ENCODE measurements at regions not wholly inside any gene's neighbourhood (a gene's known extent, or its start where the extent isn't known, plus 50 kb on each side); places are given as distances from the start of the nearest gene placed in this dataset.

DNA sequence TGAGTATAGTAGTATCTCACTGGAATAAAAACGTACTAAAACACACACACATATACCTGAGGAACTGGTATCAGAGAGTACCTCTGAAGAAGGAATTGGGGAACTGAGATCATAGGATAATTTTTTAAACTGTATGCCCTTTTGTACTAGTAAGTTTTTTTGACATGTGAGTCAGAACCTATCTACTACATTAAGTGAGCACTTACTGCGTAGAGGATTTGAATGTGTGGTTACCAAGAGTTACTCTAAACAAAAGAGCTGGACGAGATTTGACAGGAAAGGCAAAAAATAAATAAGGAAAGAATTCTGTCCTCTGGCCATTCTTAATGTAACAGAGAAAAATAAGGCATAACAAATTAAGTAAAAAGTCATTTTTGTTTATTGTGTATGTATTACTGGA lies 546.5 kb upstream of the FAT1 start:
- DNase-seq = no peak

DNA sequence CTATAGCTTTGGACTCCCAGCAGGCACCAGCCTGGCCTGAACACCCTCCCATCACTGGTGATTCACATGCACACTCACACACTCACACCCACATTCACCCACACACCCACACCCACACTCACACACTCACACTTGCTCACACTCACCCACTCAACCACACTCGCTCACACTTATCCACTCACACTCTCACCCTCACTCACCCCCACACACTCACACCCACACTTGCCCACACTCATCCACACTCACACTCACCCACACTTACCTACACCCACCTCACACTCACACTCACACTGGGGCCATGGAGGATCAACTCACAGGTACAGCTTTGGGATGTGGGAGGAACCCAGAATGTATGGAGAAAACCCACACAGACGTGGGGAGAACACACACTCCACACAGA lies 548.2 kb upstream of the FAT1 start:
- no peak for DNase-seq

DNA sequence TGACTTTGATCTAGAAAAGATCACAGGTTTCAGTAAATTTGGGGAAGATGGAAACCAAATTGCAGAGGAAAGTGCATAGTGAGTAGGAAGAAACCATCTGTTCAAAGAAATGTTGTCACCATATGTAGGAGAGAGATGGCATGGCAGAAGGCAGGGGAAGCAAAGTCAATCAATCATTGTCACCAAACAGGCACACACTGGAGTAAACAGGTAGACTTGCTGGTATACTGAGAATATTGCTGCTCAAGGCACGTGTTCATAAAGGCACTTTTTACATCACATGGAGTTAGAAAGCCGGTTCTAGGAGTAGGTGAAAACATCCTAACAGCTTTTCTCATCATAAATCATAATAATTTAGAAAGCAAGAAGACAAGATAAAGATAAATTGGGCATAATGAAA lies 550.5 kb upstream of the FAT1 start:
- DNase-seq = no peak

DNA sequence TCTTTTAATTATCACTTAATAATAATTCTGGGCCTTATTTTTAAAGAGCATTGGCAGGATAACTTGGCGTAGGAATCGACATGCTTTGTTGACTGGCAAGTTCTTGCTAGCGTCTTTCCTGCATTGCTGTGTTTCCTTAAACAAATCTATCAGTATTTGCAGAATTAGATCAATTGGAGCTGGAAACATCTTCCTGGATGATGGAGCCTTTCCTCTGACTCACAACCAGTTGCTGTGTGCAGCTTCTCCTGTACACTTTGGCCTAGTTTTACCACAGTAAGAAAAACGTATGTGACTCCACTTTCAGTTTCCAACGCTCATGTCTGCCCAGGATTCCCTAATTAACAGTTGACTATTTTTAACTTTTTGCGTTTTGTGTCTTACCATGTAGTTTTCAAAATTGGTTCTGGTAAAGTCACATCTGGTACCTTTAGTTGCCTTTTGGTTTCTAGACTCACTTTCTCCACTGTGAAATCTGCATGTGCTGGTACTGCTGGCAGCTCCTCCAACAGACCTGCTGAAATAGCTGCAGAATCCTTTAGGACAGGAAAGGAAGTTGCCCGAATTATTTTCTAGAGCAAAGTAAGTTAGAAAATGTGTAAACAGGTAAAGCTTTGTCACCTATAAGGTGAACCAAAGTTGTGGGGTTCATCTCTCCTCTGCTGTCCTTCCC lies 553.2 kb upstream of the FAT1 start:
- DNase-seq = no peak

DNA sequence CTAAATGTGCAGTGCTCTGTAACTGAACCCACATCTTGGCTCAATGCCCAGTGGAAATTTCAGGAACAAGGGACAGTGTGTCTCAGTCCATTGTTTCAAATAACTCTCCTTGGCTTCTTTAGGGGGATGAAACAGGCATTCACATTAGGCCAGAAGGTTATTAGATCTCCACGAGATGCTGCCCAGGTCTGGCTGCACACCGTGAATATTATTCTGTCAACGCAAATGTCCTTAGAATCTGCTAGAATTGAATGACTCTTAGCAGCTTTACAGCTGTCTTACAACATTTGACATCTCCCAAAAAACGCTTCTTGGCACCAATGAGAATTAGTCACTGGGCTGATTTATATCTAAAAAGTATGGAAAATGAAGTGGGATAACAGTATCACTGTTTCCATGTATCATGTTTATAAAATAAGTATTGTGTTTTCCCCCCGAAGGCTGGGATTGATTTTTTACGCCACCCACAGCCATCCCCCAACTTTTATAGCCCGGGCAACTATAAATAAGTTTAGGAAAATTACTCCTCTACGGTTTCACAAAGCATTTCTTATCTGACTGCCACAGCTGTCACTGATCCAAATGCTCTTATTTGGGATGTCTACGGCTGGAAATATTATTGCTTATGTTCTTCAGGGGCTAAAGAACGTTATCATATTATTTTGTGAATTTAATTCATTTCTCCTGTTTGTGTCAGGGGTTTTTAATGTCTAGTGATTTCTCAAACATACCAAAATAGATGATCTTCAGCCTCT lies 559.7 kb upstream of the FAT1 start:
- no peak for DNase-seq

DNA sequence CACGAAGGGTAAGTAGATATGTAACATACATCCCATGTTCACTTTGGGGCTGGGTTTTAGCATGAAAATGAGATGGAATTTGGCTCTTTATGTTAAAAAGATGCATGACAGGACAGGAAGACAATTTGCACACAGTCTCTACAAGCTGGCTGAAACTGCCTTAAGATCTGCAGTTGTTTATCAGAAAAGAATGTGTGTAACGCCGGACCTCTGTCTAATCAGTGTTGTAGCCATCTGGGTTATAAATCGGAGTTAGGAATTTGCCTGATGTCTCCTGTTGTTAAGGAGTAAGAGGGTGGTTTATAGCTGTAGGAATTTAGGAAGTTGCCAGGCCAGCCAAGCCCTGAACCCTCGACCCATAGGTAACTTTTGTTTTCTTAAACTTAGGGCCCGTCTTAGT lies 562.9 kb upstream of the FAT1 start:
- DNase-seq = no peak

DNA sequence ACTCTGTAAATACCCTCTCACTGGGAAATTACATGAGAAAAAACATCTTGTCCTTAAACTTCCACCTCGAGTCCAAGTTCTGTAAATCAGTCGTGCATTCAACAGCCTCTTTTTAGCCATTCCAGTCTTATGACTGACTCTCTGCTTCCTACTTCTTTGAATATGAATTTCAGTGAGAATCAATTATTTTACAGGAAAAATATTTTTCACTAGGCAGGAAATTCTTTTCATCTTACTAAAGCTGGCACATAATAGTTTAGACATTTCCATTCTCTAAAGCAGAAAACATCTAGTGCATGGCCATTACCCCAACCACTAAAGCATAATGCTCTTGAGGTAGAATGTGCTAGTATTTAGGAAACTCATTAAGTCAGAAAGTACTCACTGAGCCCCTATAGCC lies 565.7 kb upstream of the FAT1 start:
- no peak for DNase-seq

DNA sequence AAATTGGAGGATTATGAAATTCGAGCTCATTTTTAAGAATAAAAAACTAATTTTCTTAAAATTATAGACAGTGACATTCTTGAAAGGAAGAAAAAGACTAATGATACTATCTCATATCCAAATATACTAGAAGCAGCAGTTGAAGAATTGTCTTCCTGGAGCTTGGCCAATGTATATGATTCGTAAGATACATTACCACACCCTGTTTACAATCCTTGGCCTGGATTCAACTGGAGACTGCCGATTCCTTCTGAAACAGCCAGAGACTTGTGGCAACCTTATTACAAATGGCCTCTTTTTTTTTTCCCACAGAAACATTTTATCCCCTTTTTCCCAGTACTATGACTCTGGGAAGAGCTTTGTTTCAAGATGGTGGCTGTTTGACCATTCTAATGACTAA lies 571.2 kb upstream of the FAT1 start:
- DNase-seq = no peak

DNA sequence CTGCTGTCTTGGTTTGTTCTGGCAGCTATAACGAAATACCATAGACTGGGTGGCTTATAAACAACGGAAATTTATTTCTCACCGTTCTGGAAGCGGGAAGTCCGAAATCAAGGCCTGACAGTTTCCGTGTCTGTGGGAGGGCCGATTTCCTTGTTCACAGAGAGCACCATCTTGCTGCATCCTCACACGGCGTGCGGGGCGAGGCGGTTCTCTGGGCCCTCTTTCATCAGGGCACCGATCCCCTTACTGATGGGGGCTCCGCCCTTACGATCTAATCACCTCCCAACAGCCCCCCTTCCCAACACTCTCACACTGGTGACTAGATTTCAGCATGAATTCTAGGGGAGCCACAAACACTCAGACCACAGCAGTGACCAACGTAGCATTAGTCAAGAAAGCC lies 578.3 kb upstream of the FAT1 start:
- no peak for DNase-seq

DNA sequence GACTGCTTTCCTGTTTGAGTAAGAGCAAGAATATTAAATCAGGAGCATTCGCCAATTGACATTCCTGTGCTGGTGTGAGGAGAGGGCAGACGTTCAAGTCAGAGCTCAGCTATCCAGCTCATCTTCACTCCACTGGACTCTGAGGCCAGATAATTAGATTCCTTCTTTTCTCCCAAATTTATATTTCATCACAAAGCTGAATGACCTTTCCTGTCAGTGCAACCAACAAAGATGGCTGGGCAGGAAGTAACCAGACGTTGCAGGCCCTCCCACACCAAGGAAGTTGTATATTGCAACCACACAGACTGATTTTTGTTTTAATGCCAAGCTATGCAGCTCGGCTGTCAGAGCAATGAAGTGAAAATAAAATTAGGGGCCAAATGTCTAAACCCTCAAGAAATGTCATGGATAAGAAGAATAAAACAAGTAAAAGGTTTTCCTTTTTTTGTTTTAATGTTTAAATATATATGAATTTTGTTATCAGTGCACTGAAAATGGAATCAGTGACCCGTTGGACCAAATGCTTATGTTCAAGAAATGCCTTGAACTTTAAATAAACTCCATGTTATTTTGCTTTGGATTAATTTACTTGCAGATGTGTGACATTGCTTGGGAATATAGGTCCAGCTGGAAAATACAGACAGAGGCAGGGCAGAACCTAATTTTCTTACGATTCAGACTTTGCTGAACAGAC lies 578.9 kb upstream of the FAT1 start:
- no peak for DNase-seq

DNA sequence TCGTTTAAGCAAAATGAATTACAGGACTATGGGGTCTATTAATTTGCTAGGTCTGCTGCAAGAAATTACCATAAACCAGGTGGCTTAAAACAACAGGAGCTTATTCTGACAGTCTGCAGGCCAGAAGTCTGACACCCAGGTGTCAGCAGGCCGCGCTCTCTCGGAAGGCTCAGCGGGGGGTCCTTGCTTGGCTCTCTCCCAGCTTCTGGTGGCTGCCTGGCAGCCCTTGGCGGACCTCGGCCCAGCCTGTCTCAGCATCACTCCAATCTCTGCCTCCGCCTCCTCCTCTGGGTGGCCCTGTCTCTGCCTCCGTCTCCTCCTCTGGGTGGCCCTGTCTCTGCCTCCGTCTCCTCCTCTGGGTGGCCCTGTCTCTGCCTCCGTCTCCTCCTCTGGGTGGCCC lies 580.5 kb upstream of the FAT1 start:
- no peak for DNase-seq

DNA sequence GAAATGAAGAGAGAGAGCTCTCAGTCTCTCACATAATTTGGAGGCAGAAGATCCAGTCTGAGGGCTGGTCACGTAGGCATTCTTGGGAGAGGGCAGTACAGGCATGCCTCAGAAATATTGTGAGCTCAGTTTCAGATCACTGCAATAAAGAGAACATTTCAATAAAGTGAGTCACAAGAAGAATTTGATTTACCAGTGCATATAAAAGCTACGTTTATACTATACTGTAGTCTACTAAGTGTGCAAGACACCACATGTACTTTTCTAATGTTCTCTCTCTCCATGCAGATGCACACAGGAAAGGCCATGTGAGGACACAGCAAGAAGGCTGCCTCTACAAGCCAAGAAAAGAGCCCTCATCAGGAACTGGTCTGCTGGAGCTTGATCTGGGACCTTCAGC lies 583.5 kb upstream of the FAT1 start:
- no peak for DNase-seq

DNA sequence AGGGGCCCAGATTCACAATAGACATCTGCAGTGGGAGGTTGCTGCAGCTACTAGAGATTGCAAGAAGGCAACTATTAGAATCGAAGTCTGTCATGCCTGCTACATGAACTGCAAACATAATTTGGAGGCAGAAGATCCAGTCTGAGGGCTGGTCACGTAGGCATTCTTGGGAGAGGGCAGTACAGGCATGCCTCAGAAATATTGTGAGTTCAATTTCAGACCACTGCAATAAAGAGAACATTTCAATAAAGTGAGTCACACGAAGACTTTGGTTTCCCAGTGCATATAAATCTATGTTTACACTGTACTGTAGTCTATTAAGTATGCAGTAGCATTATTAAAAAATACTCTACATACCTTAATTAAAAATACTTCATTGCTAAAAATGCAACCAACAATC lies 585.8 kb upstream of the FAT1 start:
- no peak for DNase-seq

DNA sequence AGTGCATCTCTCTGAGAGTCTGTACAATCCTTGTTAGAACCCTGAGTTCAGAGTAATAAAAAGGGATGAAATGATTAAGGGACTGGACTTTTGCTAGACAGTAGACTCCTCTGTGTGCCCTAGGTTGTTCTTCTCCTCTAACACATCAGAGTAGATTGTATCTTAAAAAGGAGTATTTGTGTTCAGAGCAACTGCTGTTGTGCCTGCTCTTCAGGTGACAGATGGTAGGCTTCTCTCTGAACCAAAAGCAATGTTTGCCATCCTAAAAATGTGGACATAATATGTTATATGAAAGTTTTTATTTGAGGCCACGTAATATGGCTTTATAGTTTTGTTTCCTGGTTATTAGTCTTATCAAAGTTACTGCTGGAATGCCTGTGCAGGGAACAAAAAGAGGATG lies 588.6 kb upstream of the FAT1 start:
- DNase-seq = no peak

DNA sequence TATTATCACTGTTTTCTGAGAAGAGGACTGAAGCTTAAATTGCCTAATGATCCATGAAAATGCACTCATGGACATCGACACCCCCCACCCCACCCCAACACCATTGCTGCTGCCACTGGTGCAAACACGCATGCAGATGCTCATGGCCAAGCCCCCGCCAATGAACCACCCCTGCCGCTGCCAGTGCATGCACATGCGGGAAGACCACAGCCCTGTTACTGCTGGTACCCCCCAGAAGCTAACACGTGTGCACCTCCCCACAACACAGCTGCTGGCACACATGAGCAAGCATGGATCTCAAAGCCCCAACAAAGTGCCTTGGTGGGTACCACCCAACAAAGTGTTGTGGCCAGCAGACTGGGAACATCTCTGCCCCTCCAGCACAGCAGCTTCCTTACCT lies 594.1 kb upstream of the FAT1 start:
- DNase-seq = no peak

DNA sequence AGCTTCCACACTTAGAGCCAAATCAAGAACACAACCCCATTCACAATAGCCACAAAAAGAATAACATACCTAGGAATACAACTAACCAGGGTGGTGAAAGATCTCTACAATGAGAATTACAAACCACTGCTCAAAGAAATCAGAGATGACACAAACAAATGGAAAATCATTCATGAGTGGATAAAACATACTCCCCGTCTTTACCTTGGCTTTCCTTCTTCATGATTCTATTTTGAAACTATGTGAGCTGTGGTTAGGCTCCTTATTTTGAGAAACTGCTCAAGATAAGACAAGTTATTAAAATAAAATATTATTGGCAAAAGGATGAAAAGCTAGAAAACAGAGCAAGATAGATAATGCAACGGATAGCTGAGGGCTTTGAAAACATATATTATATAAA lies 598.1 kb upstream of the FAT1 start:
- DNase-seq = no peak

DNA sequence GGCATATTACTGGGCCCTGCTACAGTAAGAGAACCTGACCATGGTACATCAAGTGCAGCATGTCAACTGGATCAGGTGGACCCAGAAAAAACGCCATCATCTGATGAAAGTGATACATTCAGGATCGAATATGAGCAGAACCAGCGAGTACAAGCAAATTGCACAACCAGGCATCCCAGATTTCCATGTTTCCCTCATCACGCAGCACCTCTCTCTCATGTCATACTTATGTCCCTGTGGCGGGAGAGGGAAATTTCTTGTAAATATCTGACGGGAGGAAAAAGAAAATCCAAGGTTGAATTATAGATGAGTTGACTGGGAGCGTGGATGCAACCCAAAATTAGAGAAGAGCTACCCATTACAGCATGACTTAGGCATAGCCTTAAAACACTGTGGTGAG lies 608.5 kb upstream of the FAT1 start:
- no peak for DNase-seq

DNA sequence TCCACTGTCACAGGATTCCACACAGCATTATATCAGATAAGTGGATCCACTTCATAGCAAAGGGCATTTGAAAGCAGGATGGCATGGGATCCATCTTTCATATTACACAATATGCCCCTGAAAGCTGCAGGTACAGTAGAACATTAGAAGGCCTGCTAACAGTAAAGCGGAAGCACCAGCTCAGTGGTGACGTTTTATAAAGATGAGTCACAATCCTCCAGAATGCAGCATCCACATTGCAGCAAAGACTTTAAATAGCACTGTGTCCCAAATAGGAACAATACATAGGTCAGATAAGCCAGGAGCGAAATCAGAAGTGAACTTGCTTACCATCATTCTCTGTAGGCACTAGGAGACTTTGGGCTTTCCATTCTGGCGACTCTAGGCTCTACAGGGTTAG lies 609.5 kb upstream of the FAT1 start:
- DNase-seq = no peak

DNA sequence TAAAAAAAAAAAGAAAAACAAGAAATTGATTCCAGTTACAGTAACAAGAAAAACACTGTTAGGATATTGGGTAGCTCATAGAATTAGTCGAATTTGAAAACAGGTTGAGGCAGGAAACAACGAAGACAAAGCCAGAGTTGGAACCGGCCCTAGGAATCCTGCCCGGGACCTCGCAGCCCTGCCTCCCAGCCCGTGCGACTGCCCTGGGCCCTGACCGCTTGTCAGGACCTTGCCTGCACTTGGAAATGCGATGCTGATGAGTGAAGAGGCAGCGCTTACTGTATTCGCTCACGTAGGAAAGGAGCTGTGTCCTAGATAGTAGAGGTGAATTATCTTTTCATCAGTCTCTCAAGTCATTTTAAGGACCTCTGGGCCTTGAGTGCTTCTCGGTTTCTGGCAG lies 611.7 kb upstream of the FAT1 start:
- DNase-seq = no peak

DNA sequence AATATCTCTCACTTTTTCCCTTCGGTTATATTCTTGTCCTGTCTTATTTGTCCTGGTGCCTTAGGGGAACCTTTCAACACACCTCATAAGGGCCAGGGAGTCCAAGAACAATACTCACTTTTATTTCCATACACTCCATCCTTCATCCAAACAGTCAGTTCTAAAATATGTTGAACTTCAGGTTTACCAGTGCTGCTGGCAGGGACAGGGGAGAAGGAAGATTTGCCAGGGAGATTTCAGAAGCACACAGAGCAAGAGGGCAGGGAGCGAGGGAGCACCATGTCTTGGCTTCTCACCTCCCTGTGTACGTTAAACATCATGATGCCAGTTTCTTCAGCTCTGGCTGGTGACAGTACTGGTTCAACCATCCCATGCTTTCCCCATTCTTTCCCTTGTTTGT lies 631.1 kb upstream of the FAT1 start:
- no peak for DNase-seq

DNA sequence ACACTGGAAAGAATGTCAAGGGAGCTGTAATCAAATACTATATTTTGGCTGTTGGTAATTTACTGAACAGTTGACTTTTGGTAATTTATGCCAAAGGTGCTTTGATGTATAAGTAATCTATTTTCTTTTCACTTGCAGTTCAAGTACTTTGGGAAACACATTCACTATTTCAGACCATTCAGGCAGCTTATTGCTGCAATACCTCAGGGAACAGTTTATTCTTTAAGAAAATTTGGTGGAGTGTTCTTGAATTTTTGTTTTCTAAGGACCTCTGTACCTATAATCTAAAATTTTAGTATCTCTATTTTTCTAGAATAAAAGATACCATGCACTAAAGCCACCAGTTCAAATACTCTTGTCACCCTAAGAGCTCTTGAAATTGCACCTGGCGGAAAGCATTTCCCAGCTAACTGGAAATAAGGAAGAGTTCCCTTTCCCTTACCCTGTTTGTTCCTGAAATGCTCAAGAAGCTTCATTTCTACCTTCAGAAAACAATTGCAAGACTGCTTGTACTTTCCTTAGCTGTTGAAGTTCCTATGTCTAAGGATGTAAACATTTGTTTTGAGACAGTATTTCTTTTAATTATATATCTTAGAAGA lies 633.5 kb upstream of the FAT1 start:
- no peak for DNase-seq

DNA sequence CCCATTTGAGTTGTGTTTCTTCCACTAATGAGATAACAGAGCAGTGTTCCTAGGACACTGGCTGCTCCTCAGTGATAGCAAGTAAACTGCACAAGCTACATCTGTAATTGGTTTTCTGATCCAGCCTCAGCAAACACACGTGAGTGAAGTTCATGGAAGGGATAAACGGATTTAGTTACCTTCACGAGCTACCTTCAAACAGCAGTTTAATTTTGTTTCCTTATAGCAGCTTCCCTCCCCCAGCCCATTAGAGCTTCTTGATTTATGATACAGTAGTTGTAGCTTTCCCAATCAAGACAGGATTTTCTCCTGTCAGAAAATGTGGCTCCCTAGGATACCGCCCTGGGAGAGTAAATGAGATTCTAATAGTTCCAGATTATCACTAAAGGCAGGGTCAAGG lies 634.2 kb upstream of the FAT1 start:
- DNase-seq = no peak

DNA sequence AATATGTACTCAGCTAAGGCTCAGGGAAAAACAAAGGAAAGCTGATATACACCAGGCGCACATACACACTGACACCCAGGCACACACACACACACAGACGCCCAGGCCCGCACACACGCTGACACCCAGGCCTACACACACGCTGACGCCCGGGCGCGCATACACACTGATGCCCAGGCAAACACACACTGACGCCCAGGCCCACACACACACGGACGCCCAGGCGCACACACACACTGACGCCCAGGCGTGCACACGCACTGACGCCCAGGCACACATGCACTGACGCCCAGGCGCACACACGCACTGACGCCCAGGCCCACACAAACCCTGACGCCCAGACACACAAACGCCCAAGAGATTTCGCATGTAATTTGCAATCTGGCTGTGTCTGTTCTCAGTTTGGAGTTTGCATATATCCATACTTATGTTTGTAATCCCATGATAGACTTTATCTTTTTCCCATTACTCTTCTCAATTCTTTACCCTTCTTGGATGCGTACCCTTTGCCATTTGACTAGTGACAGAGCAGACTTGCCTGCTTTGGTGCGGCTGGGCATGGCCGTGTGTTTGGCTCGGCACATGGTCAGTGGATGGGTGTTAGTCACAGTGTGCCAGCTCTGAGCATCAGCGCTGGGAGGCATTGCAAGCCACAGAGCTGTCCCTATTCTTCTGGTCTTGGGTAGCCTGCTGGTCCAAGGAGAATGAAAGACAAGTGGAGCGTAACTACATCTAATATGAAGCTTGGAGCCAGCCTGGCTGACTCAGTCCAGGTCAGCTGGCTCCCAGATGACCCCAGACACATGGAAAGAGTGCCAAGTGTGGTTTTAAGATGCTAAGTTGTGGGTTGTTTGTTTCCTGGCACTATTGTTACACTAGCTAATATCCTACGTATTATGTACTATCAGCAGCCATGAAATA lies 632.4 kb upstream of the ZFP42 start:
- DNase-seq = no peak

Data from NCI-H1436 treated with DMSO at 0.1 percent for 48 hours (cell line).